ENCODE measurements at regions not wholly inside any gene's neighbourhood (a gene's known extent, or its start where the extent isn't known, plus 50 kb on each side); places are given as distances from the start of the nearest gene placed in this dataset.
A peak's percentile ranks its signal among the peaks of the same experiment; 100 is the strongest.

GRCh38 chr2:181114021-181114420 is 133.6 kb downstream of the UBE2E3 start:
- Mint-ChIP-seq H3K4me3 (ENCODE audit: low read depth) (no peak overlapping the region), H3K27ac (no peak overlapping the region)
- DNase-seq (ENCODE audit: low spot score): no peak

DNA sequence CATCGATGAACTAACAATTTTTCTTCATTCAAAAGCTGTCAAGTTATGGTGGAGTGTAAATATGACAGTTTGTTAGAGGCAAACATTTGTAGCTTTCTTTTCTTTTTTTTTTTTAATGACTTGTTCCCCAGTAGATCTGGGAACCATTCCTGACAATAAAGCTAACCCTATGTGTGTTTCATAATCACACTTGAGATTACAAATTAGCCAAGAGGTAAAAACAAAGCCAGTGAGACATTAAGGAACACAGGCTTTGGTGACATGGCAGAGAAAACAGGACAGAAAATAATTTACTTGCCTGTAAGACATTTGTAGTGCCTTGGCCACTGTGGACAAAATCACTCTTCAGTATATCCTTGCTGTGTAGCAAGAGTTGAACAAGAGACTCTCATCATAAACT is 135.9 kb downstream of the UBE2E3 start:
- Mint-ChIP-seq H3K27me3 (ENCODE audit: low read depth) (no peaks in the 10 kb centered on the region), H3K9me3 (peaks cover 11% of the 10 kb centered on the region), H3K4me1 (ENCODE audit: low read depth) (peaks cover 46% of the 10 kb centered on the region), H3K27ac (no peak overlapping the region), H3K4me3 (ENCODE audit: low read depth) (no peak overlapping the region), H3K36me3 (ENCODE audit: low read depth) (peaks cover 39% of the 10 kb centered on the region)
- intact Hi-C loops (cut with micrococcal nuclease): no loop called here
- no peak for DNase-seq (ENCODE audit: low spot score)

More at GRCh38 chr2:181114021-181114420, 133.6 kb downstream of the UBE2E3 start:
- Mint-ChIP-seq H3K4me1 (ENCODE audit: low read depth) (peaks cover 53% of the 10 kb centered on the region), H3K9me3 (peaks cover 23% of the 10 kb centered on the region), H3K36me3 (ENCODE audit: low read depth) (peaks cover 35% of the 10 kb centered on the region), H3K27me3 (ENCODE audit: low read depth) (no peaks in the 10 kb centered on the region)
- intact Hi-C loops (cut with micrococcal nuclease): no loop called here

GRCh38 chr2:181117206-181117925 is 137.0 kb downstream of the UBE2E3 start:
- DNase-seq (ENCODE audit: low spot score): no peak
- Mint-ChIP-seq H3K36me3 (ENCODE audit: low read depth) (peaks cover 45% of the 10 kb centered on the region), H3K4me3 (ENCODE audit: low read depth) (no peak overlapping the region), H3K9me3 (peaks cover 11% of the 10 kb centered on the region), H3K27ac (no peak overlapping the region), H3K27me3 (ENCODE audit: low read depth) (no peaks in the 10 kb centered on the region), H3K4me1 (ENCODE audit: low read depth) (peaks cover 51% of the 10 kb centered on the region)
- intact Hi-C loops (cut with micrococcal nuclease): no loop called here

DNA sequence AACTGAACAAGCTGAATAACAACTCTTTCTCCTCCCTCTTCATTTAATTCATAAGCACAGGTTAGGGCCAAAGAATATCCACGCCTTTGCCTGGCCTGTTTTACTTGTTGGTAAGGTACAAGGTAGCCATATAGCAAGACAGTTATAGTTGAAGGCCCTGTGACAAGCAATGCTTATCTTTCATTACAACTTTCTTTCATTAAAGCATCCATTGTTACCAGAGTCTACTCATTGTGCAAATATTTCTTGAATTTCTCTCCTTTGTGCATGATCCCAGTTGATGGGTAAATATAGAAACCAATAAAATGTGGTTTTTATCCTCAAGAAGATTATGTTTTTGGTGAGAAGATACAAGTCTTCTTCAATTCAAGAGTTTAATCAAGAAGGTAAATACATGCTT is 140.2 kb downstream of the UBE2E3 start:
- H3K9me3 Mint-ChIP-seq: peaks cover 7% of the 10 kb centered on the region
- H3K4me1 Mint-ChIP-seq (ENCODE audit: low read depth): peaks cover 63% of the 10 kb centered on the region
- H3K36me3 Mint-ChIP-seq (ENCODE audit: low read depth): peaks cover 35% of the 10 kb centered on the region
- no peak overlapping the region for H3K4me3 Mint-ChIP-seq (ENCODE audit: low read depth)
- intact Hi-C loops (cut with micrococcal nuclease): loop anchor here (5.0 kb wide), 2 partner anchors 122 to 237 kb away; no protein-coding TSS in a partner anchor
- DNase-seq (ENCODE audit: low spot score): no peak
- no peak overlapping the region for H3K27ac Mint-ChIP-seq
- H3K27me3 Mint-ChIP-seq (ENCODE audit: low read depth): no peaks in the 10 kb centered on the region

GRCh38 chr2:181121996-181122395 is 141.6 kb downstream of the UBE2E3 start:
- no peak for DNase-seq (ENCODE audit: low spot score)
- H3K9me3 Mint-ChIP-seq: peaks cover 7% of the 10 kb centered on the region
- no peaks in the 10 kb centered on the region for H3K27me3 Mint-ChIP-seq (ENCODE audit: low read depth)
- intact Hi-C loops (cut with micrococcal nuclease): loop anchor here (2.0 to 5.0 kb wide), 4 partner anchors 75 to 235 kb away; no protein-coding TSS in a partner anchor
- H3K36me3 Mint-ChIP-seq (ENCODE audit: low read depth): peaks cover 38% of the 10 kb centered on the region
- H3K4me3 Mint-ChIP-seq (ENCODE audit: low read depth): no peak overlapping the region
- peaks cover 67% of the 10 kb centered on the region for H3K4me1 Mint-ChIP-seq (ENCODE audit: low read depth)
- no peak overlapping the region for H3K27ac Mint-ChIP-seq

DNA sequence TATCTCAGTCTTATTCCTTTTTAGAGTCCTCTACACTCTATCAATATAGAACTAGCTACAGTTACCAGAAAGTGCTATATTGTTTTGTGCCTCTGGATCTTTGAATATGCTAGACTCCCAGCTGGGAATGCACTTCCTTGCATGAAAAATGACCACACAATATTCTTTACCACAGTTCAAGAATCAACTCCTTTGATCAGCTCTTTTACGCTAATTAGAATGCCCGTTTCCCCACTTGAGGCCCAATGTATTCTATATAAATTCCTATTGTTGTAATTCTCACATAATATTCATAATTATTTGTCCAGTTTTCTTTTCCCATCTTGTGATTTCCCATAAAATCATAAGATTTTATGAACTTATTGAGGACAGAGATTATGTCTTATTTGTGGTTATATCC is 142.2 kb downstream of the UBE2E3 start:
- peaks cover 38% of the 10 kb centered on the region for H3K36me3 Mint-ChIP-seq (ENCODE audit: low read depth)
- no peak for DNase-seq (ENCODE audit: low spot score)
- H3K27ac Mint-ChIP-seq: no peak overlapping the region
- H3K27me3 Mint-ChIP-seq (ENCODE audit: low read depth): no peaks in the 10 kb centered on the region
- no peak overlapping the region for H3K4me3 Mint-ChIP-seq (ENCODE audit: low read depth)
- peaks cover 64% of the 10 kb centered on the region for H3K4me1 Mint-ChIP-seq (ENCODE audit: low read depth)
- intact Hi-C loops (cut with micrococcal nuclease): loop anchor here (2.0 to 5.0 kb wide), 4 partner anchors 74 to 235 kb away; no protein-coding TSS in a partner anchor
- peaks cover 7% of the 10 kb centered on the region for H3K9me3 Mint-ChIP-seq

DNA sequence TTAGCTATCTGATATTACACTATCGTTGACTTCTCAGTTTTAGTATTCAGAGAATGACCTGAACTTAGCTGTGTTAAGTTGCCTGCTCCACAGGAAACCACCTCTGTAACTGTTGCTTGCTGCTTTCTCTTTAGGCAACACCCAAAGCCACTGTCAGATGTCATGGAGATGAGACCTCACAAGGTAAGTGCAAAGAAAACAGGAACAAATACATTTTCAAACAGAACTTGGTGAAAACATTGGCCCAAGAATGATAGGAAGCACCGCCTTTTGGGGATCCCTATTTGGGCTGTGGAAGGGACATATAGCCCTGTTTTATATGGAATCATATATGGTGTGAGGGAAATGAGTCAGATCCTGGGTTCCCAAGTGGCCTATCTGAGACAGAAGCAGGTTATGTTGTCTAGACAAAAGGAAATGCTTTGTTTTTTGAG is 143.4 kb downstream of the UBE2E3 start:
- Mint-ChIP-seq H3K27ac (peak overlapping the region; percentile 95), H3K9me3 (peaks cover 3% of the 10 kb centered on the region), H3K36me3 (ENCODE audit: low read depth) (peaks cover 29% of the 10 kb centered on the region), H3K27me3 (ENCODE audit: low read depth) (no peaks in the 10 kb centered on the region), H3K4me3 (ENCODE audit: low read depth) (peak overlapping the region; percentile 76), H3K4me1 (ENCODE audit: low read depth) (peaks cover 61% of the 10 kb centered on the region)
- intact Hi-C loops (cut with micrococcal nuclease): loop anchor here (1.0 to 5.0 kb wide), 10 partner anchors 18 to 331 kb away; no protein-coding TSS in a partner anchor
- DNase-seq (ENCODE audit: low spot score): peak; percentile 74

GRCh38 chr2:181124497-181124896 is 144.1 kb downstream of the UBE2E3 start:
- H3K4me1 Mint-ChIP-seq (ENCODE audit: low read depth): peaks cover 63% of the 10 kb centered on the region
- peak overlapping the region; percentile 76 for H3K4me3 Mint-ChIP-seq (ENCODE audit: low read depth)
- peak overlapping the region; percentile 95 for H3K27ac Mint-ChIP-seq
- H3K36me3 Mint-ChIP-seq (ENCODE audit: low read depth): peaks cover 28% of the 10 kb centered on the region
- no peaks in the 10 kb centered on the region for H3K27me3 Mint-ChIP-seq (ENCODE audit: low read depth)
- H3K9me3 Mint-ChIP-seq: peaks cover 4% of the 10 kb centered on the region
- DNase-seq (ENCODE audit: low spot score): no peak
- intact Hi-C loops (cut with micrococcal nuclease): loop anchor here (1.0 to 5.0 kb wide), 6 partner anchors 18 to 233 kb away; no protein-coding TSS in a partner anchor

DNA sequence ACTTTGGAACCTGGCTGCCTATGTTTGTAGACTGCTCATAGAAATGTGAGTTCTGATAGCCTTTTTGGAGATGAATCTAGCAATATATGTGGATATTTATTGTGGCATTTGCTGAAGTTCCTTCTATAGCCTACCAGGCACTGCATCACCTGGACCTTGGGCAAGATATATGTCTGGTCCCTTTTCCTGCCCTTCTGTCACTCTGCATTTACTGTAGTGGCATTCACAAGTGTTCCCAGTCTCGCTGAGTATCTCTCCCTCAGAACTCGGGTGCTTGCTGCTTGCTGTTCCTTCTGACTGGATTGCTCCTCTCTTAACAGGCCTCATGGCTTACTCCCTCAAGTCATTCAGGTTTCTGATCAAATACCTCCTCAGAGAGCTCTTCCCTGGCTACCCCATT is 145.0 kb downstream of the UBE2E3 start:
- Mint-ChIP-seq H3K4me1 (ENCODE audit: low read depth) (peaks cover 66% of the 10 kb centered on the region), H3K27ac (peak overlapping the region; percentile 94)

GRCh38 chr2:181126311-181126868 is 146.0 kb downstream of the UBE2E3 start:
- Mint-ChIP-seq H3K4me1 (ENCODE audit: low read depth) (peaks cover 61% of the 10 kb centered on the region), H3K27ac (peak overlapping the region; percentile 94), H3K4me3 (ENCODE audit: low read depth) (peak overlapping the region; percentile 80), H3K9me3 (peaks cover 8% of the 10 kb centered on the region), H3K36me3 (ENCODE audit: low read depth) (peaks cover 17% of the 10 kb centered on the region), H3K27me3 (ENCODE audit: low read depth) (no peaks in the 10 kb centered on the region)
- no peak for DNase-seq (ENCODE audit: low spot score)
- intact Hi-C loops (cut with micrococcal nuclease): no loop called here

More for the DNA sequence above, 145.0 kb downstream of the UBE2E3 start:
- DNase-seq (ENCODE audit: low spot score): no peak
- Mint-ChIP-seq H3K9me3 (peaks cover 8% of the 10 kb centered on the region), H3K4me3 (ENCODE audit: low read depth) (peak overlapping the region; percentile 80), H3K36me3 (ENCODE audit: low read depth) (peaks cover 27% of the 10 kb centered on the region), H3K27me3 (ENCODE audit: low read depth) (no peaks in the 10 kb centered on the region)
- intact Hi-C loops (cut with micrococcal nuclease): loop anchor here (2.0 kb wide), 1 partner anchor 179 kb away; no protein-coding TSS in a partner anchor

DNA sequence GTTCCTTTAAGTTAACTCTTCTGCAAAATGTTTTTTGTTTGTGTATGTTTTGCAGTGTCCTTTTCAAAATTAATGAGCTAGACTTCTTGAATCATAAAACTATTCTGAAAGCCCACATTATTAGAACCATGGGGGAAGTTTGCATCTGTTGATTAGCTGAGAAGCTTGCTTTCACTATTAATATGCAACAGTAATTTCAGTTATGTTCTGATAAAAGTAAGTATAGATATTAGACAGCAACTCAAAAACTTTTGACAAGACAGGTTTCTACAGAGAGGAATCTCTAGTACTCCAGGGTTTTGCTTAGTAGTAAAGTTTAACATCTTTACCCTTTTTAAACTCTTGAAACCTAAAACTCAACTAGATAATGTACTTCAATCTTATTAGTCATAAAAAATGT is 147.8 kb downstream of the UBE2E3 start:
- H3K27ac Mint-ChIP-seq: peak overlapping the region; percentile 72
- peaks cover 20% of the 10 kb centered on the region for H3K36me3 Mint-ChIP-seq (ENCODE audit: low read depth)
- peaks cover 8% of the 10 kb centered on the region for H3K9me3 Mint-ChIP-seq
- no peak for DNase-seq (ENCODE audit: low spot score)
- peak overlapping the region; percentile 14 for H3K4me3 Mint-ChIP-seq (ENCODE audit: low read depth)
- H3K27me3 Mint-ChIP-seq (ENCODE audit: low read depth): no peaks in the 10 kb centered on the region
- H3K4me1 Mint-ChIP-seq (ENCODE audit: low read depth): peaks cover 61% of the 10 kb centered on the region
- intact Hi-C loops (cut with micrococcal nuclease): loop anchor here (1.0 kb wide), 3 partner anchors 14 to 177 kb away; no protein-coding TSS in a partner anchor

- intact Hi-C loops (cut with micrococcal nuclease): no loop called here
- Mint-ChIP-seq H3K4me3 (ENCODE audit: low read depth) (peak overlapping the region; percentile 43), H3K4me1 (ENCODE audit: low read depth) (peaks cover 60% of the 10 kb centered on the region), H3K9me3 (peaks cover 8% of the 10 kb centered on the region), H3K27me3 (ENCODE audit: low read depth) (no peaks in the 10 kb centered on the region), H3K36me3 (ENCODE audit: low read depth) (peaks cover 31% of the 10 kb centered on the region), H3K27ac (peak overlapping the region; percentile 90)
- DNase-seq (ENCODE audit: low spot score): no peak
Observed at GRCh38 chr2:181129364-181130056, 149.1 kb downstream of the UBE2E3 start.
